ENCODE measurements at regions not wholly inside any gene's neighbourhood (a gene's known extent, or its start where the extent isn't known, plus 50 kb on each side); places are given as distances from the start of the nearest gene placed in this dataset.

- TF ChIP-seq CTCF (conservative IDR thresholded peaks at IDR 0.05; ENCODE audit: low read depth, low read length): no peak
- Histone ChIP-seq H3K36me3 (ENCODE audit: insufficient read depth) (no peaks in the 10 kb centered on the region), H2AFZ (ENCODE audit: low read depth) (no peak overlapping the region), H3K4me1 (ENCODE audit: low read depth, poor library complexity, severe bottlenecking) (no peaks in the 10 kb centered on the region), H3K27me3 (ENCODE audit: insufficient read depth, low read depth) (no peaks in the 10 kb centered on the region), H3K4me2 (no peak overlapping the region), H3K27ac (no peak overlapping the region), H3K9ac (no peak overlapping the region), H3K4me3 (IDR thresholded peaks at IDR 0.05; ENCODE audit: insufficient read depth, low read depth, low read length) (no peak overlapping the region), H3K79me2 (ENCODE audit: insufficient read depth, low read depth) (no peaks in the 10 kb centered on the region), H4K20me1 (ENCODE audit: insufficient read depth) (no peaks in the 10 kb centered on the region)
Measured at GRCh38 chr9:99361817-99362216, 139.7 kb downstream of the SEC61B start.

- H3K4me3 ChIP-seq (IDR thresholded peaks at IDR 0.05; ENCODE audit: insufficient read depth, low read depth, low read length): no peak overlapping the region
- H3K79me2 ChIP-seq (ENCODE audit: insufficient read depth, low read depth): no peaks in the 10 kb centered on the region
- H3K36me3 ChIP-seq (ENCODE audit: insufficient read depth): no peaks in the 10 kb centered on the region
- H2AFZ ChIP-seq (ENCODE audit: low read depth): no peak overlapping the region
- no peak overlapping the region for H3K27ac ChIP-seq
- H3K9ac ChIP-seq: no peak overlapping the region
- no peaks in the 10 kb centered on the region for H3K27me3 ChIP-seq (ENCODE audit: insufficient read depth, low read depth)
- no peak overlapping the region for H3K4me2 ChIP-seq
- H3K4me1 ChIP-seq (ENCODE audit: low read depth, poor library complexity, severe bottlenecking): no peaks in the 10 kb centered on the region
- no peak for TF ChIP-seq CTCF (conservative IDR thresholded peaks at IDR 0.05; ENCODE audit: low read depth, low read length)
- H4K20me1 ChIP-seq (ENCODE audit: insufficient read depth): no peaks in the 10 kb centered on the region
Measured at GRCh38 chr9:99362321-99362720, 140.2 kb downstream of the SEC61B start.

DNA sequence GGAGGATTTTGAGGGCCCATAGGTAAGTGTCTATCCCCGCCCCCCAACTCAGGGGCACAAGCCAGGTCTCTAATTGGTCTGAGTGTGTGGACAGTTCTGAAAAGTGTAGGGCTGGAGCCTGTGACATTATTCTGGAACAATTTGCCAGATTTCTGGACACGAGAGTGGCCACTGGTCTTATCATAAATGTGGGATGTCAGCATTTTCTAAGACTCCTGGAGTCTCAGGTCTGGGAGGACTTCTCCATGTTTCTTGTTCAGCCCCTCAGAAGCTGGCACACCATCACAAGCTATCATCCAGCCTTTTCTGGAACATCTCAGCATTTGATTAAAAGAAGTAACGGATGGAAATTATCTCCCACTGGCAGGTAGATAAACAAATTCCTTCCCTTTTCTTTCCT lies 141.4 kb downstream of the SEC61B start:
- no peak for TF ChIP-seq CTCF (conservative IDR thresholded peaks at IDR 0.05; ENCODE audit: low read depth, low read length)
- Histone ChIP-seq H3K4me3 (IDR thresholded peaks at IDR 0.05; ENCODE audit: insufficient read depth, low read depth, low read length) (no peak overlapping the region), H3K27me3 (ENCODE audit: insufficient read depth, low read depth) (no peaks in the 10 kb centered on the region), H3K4me2 (no peak overlapping the region), H3K9ac (no peak overlapping the region), H2AFZ (ENCODE audit: low read depth) (no peak overlapping the region), H3K4me1 (ENCODE audit: low read depth, poor library complexity, severe bottlenecking) (no peaks in the 10 kb centered on the region), H3K79me2 (ENCODE audit: insufficient read depth, low read depth) (no peaks in the 10 kb centered on the region), H3K27ac (no peak overlapping the region), H3K36me3 (ENCODE audit: insufficient read depth) (no peaks in the 10 kb centered on the region), H4K20me1 (ENCODE audit: insufficient read depth) (no peaks in the 10 kb centered on the region)

GRCh38 chr9:99365233-99365980 lies 143.3 kb downstream of the SEC61B start:
- H4K20me1 ChIP-seq (ENCODE audit: insufficient read depth): no peaks in the 10 kb centered on the region
- no peak overlapping the region for H3K27ac ChIP-seq
- H3K4me2 ChIP-seq: no peak overlapping the region
- no peaks in the 10 kb centered on the region for H3K36me3 ChIP-seq (ENCODE audit: insufficient read depth)
- no peaks in the 10 kb centered on the region for H3K27me3 ChIP-seq (ENCODE audit: insufficient read depth, low read depth)
- H3K79me2 ChIP-seq (ENCODE audit: insufficient read depth, low read depth): no peaks in the 10 kb centered on the region
- TF ChIP-seq CTCF (conservative IDR thresholded peaks at IDR 0.05; ENCODE audit: low read depth, low read length): no peak
- no peak overlapping the region for H2AFZ ChIP-seq (ENCODE audit: low read depth)
- no peak overlapping the region for H3K4me3 ChIP-seq (IDR thresholded peaks at IDR 0.05; ENCODE audit: insufficient read depth, low read depth, low read length)
- H3K4me1 ChIP-seq (ENCODE audit: low read depth, poor library complexity, severe bottlenecking): no peaks in the 10 kb centered on the region
- H3K9ac ChIP-seq: no peak overlapping the region
